ENCODE measurements at regions not wholly inside any gene's neighbourhood (a gene's known extent, or its start where the extent isn't known, plus 50 kb on each side); places are given as distances from the start of the nearest gene placed in this dataset.
A peak's percentile ranks its signal among the peaks of the same experiment; 100 is the strongest.

DNA sequence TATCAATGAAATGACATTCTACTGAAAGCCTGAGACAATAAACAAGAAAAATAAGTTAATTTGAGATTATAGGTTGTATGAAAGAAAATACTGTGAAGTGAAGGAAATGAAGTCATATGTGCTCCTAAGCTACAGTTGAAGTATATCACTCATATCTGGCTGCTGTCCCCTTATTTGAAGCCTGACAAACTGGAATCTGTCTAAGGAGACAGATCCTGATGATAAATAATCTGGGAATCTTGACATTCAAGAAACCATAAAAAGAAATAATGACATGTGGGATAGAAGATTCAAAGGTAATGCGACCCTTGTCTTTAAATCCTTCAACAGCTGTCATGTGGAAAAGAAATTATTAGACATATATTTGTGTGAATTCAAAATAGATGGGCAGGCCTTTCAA lies 424.5 kb upstream of the LMCD1 start:
- in situ Hi-C loops (cut with HindIII; ENCODE audit: low pct_unique_long_range_greater_than_20kb, low sequenced_read_pairs), result no loop called here
- DNase-seq (ENCODE audit: low read depth, low spot score), result no peak

DNA sequence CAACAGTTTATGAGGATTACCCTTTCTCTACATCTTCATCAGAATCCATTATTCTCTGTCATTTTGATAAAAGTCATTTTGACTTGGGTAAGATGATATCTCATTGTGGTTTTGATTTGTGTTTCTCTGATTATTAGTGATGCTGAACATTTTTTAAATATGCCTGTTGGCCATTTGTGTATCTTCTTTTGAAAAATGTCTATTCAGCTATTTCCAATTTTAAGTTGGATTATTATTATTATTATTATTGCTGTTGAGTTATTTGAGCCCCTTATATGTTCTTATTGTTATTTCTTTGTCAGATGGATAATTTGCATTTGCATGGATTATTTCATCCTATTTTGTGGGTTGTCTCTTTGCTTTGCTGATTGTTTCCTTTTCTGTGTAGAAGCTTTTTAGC lies 421.2 kb upstream of the LMCD1 start:
- DNase-seq (ENCODE audit: low read depth, low spot score), result no peak
- in situ Hi-C loops (cut with HindIII; ENCODE audit: low pct_unique_long_range_greater_than_20kb, low sequenced_read_pairs), result no loop called here

DNA sequence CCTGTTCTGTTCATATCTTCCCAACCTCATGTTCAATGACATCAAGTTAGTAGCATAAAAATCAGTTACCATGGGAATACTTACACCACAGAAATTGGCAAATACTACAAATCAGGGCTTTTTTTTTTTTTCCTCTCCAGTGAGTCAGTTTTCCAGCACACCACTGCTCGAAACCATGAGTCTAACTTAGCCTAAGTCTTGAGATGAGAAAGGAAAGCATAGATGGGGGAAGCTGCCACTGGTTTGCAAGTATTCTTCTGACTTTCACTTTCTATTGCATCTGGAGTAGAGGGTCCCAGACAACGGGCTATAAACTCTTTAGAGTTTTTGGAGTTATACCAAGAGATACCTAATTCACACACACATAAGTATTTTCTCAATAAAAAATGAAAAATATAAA lies 416.1 kb upstream of the LMCD1 start:
- in situ Hi-C loops (cut with HindIII; ENCODE audit: low pct_unique_long_range_greater_than_20kb, low sequenced_read_pairs), result no loop called here
- no peak for DNase-seq (ENCODE audit: low read depth, low spot score)

DNA sequence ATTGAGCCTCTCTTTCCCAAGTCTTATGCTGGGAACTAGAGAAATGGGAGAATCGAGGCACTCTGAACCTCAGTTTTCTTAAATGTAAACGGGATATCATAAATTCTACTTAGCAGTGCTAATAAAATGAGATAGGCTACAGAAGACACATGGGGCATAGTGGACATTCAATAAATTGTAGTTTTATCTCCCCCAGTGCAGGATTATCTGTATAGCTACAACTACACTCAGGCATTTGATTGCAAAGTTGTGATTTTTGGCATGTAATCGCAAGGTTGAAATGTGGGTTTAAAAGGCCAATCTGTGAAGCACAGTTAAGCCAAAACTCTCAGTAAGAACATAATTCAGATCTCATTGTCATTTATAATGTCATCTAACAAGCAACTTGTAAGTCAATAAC lies 413.7 kb upstream of the LMCD1 start:
- in situ Hi-C loops (cut with HindIII; ENCODE audit: low pct_unique_long_range_greater_than_20kb, low sequenced_read_pairs), result no loop called here
- no peak for DNase-seq (ENCODE audit: low read depth, low spot score)

DNA sequence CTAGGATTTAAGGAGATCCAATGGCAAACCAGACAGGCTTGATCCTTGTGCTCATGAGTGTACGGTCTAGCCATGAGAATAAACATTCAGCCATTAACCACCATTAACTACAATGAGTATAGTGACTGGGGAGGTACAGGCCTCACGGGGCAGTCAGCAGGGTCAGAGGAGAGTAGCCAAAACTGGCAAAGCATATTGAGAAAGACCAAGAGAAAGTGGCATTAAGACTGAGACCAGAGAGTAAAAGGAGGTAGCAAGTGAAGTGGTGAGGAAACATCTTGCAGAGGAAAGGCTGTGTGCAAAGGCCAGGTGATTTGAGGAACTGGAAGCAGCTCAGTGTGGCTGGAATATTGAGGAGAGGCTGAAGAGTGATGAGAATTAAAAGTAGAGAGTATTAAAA lies 407.2 kb upstream of the LMCD1 start:
- in situ Hi-C loops (cut with HindIII; ENCODE audit: low pct_unique_long_range_greater_than_20kb, low sequenced_read_pairs), result no loop called here
- peak; percentile 12 for DNase-seq (ENCODE audit: low read depth, low spot score)

DNA sequence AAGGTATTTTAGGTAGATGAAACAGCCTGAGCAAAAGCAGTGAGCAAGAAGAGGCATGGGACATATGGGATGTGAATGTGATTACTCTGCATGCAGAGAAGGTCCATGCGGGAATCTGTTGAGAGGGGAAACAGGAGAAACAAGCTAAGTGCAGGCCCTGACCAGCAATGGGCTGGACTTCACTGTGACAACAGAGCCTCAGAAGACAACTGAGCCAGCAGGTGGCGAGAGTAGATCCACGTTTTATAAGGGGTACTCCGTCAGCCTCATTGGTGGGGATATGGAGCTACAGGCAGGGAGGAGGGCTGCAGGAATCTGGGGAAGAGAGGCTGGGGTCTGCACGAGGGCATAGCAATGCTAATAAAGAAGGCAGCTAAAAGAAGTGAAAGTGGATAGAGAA lies 405.9 kb upstream of the LMCD1 start:
- peak; percentile 57 for DNase-seq (ENCODE audit: low read depth, low spot score)
- in situ Hi-C loops (cut with HindIII; ENCODE audit: low pct_unique_long_range_greater_than_20kb, low sequenced_read_pairs), result no loop called here

DNA sequence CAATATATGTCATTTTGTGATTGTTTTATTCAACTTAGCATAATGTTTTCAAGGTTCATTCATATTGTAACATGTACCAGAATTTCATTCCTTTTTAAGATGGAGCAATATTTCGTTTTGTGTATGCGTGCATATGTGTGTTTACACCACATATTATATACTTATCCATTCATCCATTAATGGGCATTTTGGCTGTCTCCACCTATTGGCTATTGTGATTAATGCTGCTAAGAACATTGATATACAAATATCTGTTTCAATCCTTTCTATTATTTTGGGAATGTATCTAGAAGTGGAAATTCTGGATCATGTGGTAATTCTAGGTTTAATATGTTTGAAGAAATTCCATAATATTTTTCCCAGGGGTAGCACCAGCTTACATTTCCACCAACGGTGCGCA lies 403.9 kb upstream of the LMCD1 start:
- in situ Hi-C loops (cut with HindIII; ENCODE audit: low pct_unique_long_range_greater_than_20kb, low sequenced_read_pairs), result no loop called here

DNA sequence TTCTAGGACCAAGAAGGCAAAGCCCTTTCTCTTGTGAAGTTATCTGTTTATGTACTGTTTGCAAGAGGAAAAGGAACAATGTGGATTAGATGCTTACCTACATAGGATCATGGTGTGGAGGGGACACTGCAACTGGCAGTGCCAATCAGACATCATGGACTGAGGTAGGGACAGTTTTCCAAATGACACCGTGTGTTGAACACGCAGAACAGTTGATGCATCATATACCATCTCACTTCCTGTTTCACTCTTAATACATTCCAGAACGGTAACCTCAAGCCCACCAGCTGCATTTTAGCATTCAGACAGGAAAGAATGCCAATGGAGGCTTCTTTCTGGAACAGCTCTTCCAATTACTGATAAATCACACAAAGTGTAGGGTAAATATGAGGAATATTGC lies 397.7 kb upstream of the LMCD1 start:
- in situ Hi-C loops (cut with HindIII; ENCODE audit: low pct_unique_long_range_greater_than_20kb, low sequenced_read_pairs), result no loop called here
- DNase-seq (ENCODE audit: low read depth, low spot score), result no peak

More for the DNA sequence above, 403.9 kb upstream of the LMCD1 start:
- no peak for DNase-seq (ENCODE audit: low read depth, low spot score)

DNA sequence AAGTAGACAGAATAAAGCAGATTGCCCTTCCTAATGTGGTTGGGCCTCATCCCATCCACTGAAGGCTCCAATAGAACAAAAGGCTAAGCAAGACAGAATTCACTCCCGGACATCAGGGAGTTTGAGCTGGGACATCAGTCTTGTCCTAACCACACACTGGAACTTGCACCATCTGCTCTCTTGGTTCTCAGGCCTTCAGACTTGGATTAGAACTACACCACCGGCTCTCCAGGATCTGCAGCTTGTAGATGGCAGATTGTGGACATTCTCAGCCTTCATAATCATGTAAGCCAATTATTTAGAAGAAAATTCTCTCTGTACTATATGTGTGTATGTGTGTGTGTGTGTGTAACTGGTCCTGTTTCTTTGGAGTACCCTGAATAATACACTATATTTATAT lies 394.7 kb upstream of the LMCD1 start:
- in situ Hi-C loops (cut with HindIII; ENCODE audit: low pct_unique_long_range_greater_than_20kb, low sequenced_read_pairs), result no loop called here

DNA sequence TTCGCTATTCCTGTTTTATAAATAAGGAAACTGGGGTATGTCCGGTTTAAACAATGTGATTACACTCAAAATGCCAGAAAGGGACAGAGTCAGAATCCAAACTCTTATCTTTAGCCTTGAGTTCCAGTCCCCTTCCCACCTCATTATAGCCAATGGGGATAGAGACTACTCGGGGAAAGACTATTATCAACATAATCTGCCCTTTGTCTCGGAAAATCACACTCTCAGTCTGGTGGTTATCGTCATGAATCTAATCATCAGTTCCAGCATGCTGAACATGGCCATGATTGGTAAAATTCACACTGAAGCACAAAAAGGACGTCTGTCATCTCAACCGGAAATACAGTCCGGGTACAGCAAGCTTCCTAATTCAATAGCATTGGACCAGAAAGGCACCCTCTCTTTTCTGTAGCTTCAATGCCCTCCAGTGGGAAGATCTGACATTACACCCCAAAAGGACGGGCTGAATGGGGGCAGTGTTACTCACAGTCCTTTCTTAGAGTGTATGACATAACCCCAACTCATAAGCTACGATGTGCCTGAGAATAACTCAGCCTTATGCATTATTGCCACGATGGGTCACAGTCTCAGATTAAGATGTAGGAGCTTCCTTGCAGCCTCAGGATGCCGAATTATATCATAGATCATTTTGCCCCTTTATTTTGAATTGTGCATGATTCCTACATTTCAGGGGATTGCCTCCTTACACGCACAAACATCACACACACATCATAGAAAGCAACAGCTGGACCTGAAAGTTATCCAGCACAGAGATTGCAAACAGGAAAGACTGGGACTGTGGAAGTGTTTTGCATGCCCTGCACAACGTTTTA lies 390.4 kb upstream of the LMCD1 start:
- DNase-seq (ENCODE audit: low read depth, low spot score), result peak; percentile 91
- in situ Hi-C loops (cut with HindIII; ENCODE audit: low pct_unique_long_range_greater_than_20kb, low sequenced_read_pairs), result no loop called here

More for the DNA sequence above, 394.7 kb upstream of the LMCD1 start:
- DNase-seq (ENCODE audit: low read depth, low spot score), result no peak

DNA sequence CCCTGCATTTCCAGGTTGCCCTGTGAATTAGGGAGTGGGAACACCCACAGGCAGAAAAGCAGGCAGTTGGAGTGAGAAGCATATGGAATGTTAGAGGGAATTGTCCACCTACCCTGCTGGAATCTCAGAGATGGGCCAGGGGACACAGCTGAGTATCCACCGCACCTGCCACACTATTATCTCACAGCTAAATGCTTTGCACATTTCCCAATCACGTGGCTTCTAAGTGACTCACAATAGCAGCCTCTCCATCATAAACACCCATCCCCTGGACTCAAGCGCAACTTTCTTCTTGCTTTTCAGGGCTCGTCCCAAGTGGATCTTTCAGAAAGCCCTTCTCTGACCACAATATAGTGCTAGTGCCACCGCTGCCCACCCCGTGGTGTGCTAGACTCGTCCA lies 389.0 kb upstream of the LMCD1 start:
- in situ Hi-C loops (cut with HindIII; ENCODE audit: low pct_unique_long_range_greater_than_20kb, low sequenced_read_pairs), result no loop called here
- DNase-seq (ENCODE audit: low read depth, low spot score), result no peak

DNA sequence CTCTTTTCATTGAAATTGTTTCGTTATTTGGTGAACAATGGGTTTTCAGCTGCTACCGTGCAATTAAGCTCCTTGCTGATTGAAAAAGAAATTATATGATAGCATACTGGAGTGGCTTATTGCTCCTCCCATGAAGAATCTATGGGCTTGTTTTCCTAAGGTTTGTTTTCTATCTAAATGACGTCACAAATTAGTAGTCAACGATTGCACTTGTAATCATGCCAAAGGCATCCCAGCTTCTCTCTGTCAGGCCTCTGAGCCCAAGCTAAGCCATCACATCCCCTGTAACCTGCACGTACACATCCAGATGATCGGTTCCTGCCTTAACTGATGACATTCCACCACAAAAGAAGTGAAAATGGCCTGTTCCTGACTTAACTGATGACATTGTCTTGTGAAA lies 388.0 kb upstream of the LMCD1 start:
- in situ Hi-C loops (cut with HindIII; ENCODE audit: low pct_unique_long_range_greater_than_20kb, low sequenced_read_pairs), result no loop called here

DNA sequence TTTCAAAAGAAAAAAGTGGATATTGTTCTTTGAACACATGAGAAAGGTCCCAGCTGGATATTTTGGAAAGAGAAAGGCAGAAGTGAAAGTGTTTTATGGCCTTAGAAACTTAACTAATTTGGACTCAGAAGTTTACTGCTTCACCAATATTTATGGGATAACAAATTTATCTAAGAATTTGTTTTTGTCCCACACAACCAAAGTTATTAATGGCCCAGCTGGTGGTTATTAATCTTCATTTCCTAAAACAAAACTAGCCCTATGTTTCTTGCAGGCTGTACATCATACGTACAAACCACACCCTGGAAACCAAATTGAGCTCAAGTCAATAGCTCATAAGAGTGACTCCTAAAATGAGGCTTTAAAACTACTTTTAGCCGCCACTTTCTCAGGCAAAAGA lies 372.9 kb upstream of the LMCD1 start:
- in situ Hi-C loops (cut with HindIII; ENCODE audit: low pct_unique_long_range_greater_than_20kb, low sequenced_read_pairs), result no loop called here
- DNase-seq (ENCODE audit: low read depth, low spot score), result no peak

More for the DNA sequence above, 388.0 kb upstream of the LMCD1 start:
- no peak for DNase-seq (ENCODE audit: low read depth, low spot score)

DNA sequence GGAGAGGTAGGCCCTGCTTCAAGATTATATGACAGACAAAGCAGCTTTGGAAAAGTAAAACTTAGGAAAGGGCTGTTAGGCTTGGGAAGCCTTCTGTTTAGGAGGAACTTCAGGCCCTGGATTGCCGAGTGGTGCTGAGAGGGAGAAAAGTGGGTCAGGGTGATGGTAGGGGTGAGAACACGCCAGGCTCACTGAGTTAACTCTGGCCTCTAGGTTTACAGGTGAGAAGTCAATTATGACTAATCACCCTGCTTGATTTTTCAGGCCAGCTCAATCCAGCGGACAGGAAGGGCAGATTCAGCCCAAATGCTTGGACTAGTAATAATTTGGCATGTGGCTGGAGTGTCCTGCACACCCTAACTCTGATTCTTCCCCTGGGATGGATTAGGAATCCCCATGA lies 365.1 kb upstream of the LMCD1 start:
- DNase-seq (ENCODE audit: low read depth, low spot score), result no peak
- in situ Hi-C loops (cut with HindIII; ENCODE audit: low pct_unique_long_range_greater_than_20kb, low sequenced_read_pairs), result no loop called here

DNA sequence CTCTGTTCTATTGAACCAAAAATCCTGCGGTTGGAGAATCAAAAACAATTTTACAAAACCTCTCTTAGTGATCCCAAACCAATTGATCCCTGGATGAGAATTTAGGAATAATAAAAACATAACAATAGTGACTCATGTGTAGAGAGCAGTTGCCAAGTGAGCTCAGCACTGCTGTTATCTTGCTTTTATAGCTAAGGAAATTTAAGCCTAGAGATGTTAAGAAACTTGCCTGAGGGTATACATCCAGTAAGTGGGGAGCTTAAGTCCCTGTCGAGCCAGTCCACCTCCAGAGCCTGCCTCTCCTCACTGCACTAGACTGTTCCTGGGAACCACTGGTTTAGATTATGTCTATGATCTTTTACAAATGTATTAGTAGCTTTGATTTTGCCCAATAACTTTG lies 358.4 kb upstream of the LMCD1 start:
- in situ Hi-C loops (cut with HindIII; ENCODE audit: low pct_unique_long_range_greater_than_20kb, low sequenced_read_pairs), result no loop called here
- DNase-seq (ENCODE audit: low read depth, low spot score), result no peak

DNA sequence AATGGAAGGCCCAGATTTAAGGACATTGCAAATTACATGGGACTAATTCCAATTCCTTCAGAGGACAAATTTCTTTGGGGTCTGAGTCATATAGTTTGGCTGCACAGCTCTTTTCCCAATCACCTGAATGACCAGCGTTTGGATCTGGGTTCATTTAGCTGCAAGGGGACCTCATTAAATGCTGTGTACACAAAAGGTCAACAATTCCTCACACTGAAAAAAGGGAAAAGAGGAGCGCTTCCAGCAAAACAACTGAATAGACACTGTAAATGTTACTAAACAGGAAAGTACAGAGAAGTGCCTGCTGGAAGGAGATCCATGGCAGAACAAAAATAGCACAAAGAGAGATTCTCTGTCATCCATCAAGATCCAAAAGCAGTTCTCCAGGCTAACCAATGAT lies 356.0 kb upstream of the LMCD1 start:
- in situ Hi-C loops (cut with HindIII; ENCODE audit: low pct_unique_long_range_greater_than_20kb, low sequenced_read_pairs), result no loop called here
- no peak for DNase-seq (ENCODE audit: low read depth, low spot score)

DNA sequence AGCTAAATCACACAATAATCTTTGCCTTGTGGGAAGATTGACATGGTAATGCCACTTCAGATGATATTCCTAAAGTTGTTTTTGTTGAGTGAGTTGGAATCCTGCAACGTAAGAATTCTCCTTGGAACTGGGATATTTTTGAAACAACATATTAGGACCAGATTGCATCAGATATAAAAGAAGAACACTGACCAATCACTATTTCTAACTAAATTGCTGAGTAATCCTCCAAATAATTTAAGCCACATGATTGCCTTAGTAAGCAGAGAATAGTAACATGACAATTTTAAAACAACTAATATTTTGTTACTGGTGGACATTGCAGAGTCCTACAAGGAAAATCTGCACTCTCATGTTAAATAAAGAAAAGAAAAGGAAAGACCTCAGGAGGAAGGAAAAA lies 353.9 kb upstream of the LMCD1 start:
- DNase-seq (ENCODE audit: low read depth, low spot score), result no peak
- in situ Hi-C loops (cut with HindIII; ENCODE audit: low pct_unique_long_range_greater_than_20kb, low sequenced_read_pairs), result no loop called here

DNA sequence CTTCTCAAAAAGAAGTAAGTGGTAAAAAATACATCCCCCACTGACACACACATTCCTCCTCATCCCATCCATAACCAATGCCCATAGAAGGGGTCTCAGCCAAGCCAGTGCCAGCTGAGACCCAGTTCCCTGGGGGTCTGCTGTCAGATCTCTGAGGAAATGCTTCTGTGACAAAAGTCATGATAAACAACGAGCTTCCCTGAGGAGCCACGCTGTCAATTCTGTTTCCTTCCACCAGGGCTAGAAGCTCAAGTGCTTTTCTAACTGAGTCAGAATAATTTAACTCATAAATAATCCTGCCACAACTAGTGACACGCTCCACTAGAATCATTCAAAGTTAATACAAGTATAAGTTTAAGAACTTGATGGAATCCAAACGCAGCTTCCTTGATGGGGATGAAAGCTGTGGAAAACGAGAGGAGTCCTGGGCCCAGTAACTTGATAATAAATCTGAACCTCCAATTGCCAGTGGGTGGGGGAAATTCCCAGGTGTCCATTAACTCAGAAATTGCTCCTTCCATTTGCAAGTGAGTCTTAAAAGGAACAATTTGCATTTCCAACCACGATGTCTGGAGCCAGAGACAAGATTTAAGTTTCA lies 348.7 kb upstream of the LMCD1 start:
- in situ Hi-C loops (cut with HindIII; ENCODE audit: low pct_unique_long_range_greater_than_20kb, low sequenced_read_pairs), result no loop called here
- DNase-seq (ENCODE audit: low read depth, low spot score), result no peak

DNA sequence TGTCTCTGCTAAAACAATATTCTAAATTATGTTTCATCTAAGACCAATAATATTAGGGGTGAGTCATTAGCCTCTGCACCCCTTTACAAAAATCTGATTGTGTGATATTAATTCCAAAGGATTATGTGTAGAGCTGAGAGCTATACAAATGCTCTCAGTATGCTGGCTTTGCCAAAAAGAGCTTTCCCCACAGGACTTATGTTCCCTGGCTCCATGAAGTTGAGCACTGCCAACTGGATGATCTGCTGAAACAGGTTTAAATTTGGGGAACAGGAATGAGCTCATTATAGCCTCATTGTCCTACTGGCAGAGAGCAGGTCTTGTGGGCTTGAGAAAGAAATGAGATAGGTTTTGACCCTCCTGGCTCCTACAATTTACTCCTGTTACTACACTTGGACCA lies 347.8 kb upstream of the LMCD1 start:
- in situ Hi-C loops (cut with HindIII; ENCODE audit: low pct_unique_long_range_greater_than_20kb, low sequenced_read_pairs), result no loop called here
- no peak for DNase-seq (ENCODE audit: low read depth, low spot score)
